NT2/D1 (cell line): ENCODE measurements at regions not wholly inside any gene's neighbourhood (a gene's known extent, or its start where the extent isn't known, plus 50 kb on each side); places are given as distances from the start of the nearest gene placed in this dataset.

Experiments
- SUZ12 ChIP-seq: IDR thresholded peaks from 2 replicates; pipeline ENCODE4 v1.6.1; 2011; ENCODE audit not compliant: insufficient read length, insufficient read depth; ENCODE audit errors: extremely low read depth
- YY1 ChIP-seq: IDR thresholded peaks from 2 replicates; pipeline ENCODE4 v1.6.1; 2011; ENCODE audit not compliant: insufficient read length, insufficient read depth
- ZNF274 ChIP-seq: IDR thresholded peaks from 2 replicates; pipeline ENCODE4 v1.6.1; 2011; ENCODE audit warnings: mild to moderate bottlenecking, low read depth, low read length

DNA sequence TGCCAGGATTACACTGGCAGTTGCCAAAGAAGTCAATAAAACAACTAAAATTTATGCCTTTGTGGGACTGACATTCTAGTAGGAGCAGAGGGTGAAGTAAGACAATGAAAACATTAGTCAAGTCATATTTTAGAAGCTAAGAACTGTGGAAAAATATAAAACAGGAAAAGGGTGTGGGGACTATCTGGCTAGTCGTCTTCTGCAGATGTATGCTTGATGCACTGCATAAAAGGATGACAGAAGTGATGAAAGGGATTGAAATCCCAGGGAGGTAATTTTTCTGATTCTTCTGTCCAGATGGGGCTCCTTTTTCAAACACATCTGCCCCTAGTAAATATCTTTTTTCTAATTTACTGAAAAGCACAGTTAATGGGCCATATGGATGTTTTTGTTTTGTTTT is 706.3 kb downstream of the ADGRL2 start:
- TF ChIP-seq YY1 (no peak), ZNF274 (no peak), SUZ12 (no peak)
